ENCODE measurements at regions not wholly inside any gene's neighbourhood (a gene's known extent, or its start where the extent isn't known, plus 50 kb on each side); places are given as distances from the start of the nearest gene placed in this dataset.

DNA sequence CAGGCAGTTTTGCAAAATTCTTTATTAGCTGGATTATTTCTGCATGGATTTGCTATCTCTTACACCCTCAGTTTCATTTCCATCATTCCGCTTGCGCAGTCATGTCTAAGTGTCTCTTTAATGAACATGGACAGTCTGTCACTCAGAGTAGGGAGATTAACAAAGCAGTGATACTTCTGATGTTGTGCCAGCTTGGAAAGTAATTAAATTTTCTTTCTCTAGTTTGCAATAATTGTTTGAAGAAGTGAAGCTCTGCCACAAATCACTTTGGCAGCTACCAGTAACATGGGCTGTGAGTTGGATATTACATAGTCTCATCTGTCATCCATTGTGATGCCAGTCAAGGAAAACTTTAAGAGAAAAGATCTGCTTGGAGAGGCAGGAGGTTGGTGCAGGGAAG lies 324.8 kb upstream of the NWD2 start:
- H3K36me3 Mint-ChIP-seq (ENCODE audit: low read depth, unreplicated experiment): no peaks in the 10 kb centered on the region
- no peak overlapping the region for H3K4me2 ChIP-seq (ENCODE audit: low read length)
- H3K27me3 Mint-ChIP-seq (ENCODE audit: low read depth, unreplicated experiment): no peaks in the 10 kb centered on the region
- no peaks in the 10 kb centered on the region for H3K4me1 Mint-ChIP-seq (ENCODE audit: low read depth, unreplicated experiment)
- TF ChIP-seq CTCF (IDR thresholded peaks at IDR 0.05; ENCODE audit: insufficient read depth, low read depth, low read length): no peak
- TF ChIP-seq EZH2 (IDR thresholded peaks at IDR 0.05; ENCODE audit: insufficient read depth, low read length): no peak
- no peak overlapping the region for H3K9ac ChIP-seq (ENCODE audit: low read length)
- H3K9me3 ChIP-seq (ENCODE audit: insufficient read depth, low read depth, low read length): peaks cover 2% of the 10 kb centered on the region
- no peak overlapping the region for H3K27ac Mint-ChIP-seq (ENCODE audit: unreplicated experiment)
- no peak overlapping the region for H3K27ac ChIP-seq (ENCODE audit: low read depth, low read length)
- H3K27me3 ChIP-seq (ENCODE audit: insufficient read depth, low read length): no peaks in the 10 kb centered on the region
- FAIRE-seq (no peak), DNase-seq (ENCODE audit: low read depth) (no peak)
- H3K4me3 ChIP-seq (ENCODE audit: insufficient read depth, low read depth, low read length): no peak overlapping the region
- no peak overlapping the region for H3K4me3 Mint-ChIP-seq (ENCODE audit: unreplicated experiment)
- no peaks in the 10 kb centered on the region for H3K4me1 ChIP-seq (ENCODE audit: insufficient read depth, low read length)
- H3K36me3 ChIP-seq (ENCODE audit: insufficient read depth, low read length): no peaks in the 10 kb centered on the region
- no peaks in the 10 kb centered on the region for H3K79me2 ChIP-seq (ENCODE audit: insufficient read depth, low read length)
- no peak overlapping the region for H2AFZ ChIP-seq (ENCODE audit: low read depth, low read length)
- peaks cover 3% of the 10 kb centered on the region for H3K9me3 Mint-ChIP-seq (ENCODE audit: unreplicated experiment)
- no peaks in the 10 kb centered on the region for H4K20me1 ChIP-seq (ENCODE audit: insufficient read depth, low read length)

- no peak overlapping the region for H3K4me3 ChIP-seq (ENCODE audit: insufficient read depth, low read depth, low read length)
These were observed 322.9 kb upstream of the NWD2 start for GRCh38 chr4:36921476-36922216.

More at GRCh38 chr4:36921476-36922216, 322.9 kb upstream of the NWD2 start:
- Histone ChIP-seq H3K36me3 (ENCODE audit: insufficient read depth, low read length) (no peaks in the 10 kb centered on the region), H4K20me1 (ENCODE audit: insufficient read depth, low read length) (no peaks in the 10 kb centered on the region), H2AFZ (ENCODE audit: low read depth, low read length) (no peak overlapping the region), H3K27ac (ENCODE audit: low read depth, low read length) (no peak overlapping the region), H3K27me3 (ENCODE audit: insufficient read depth, low read length) (no peaks in the 10 kb centered on the region), H3K4me2 (ENCODE audit: low read length) (no peak overlapping the region), H3K79me2 (ENCODE audit: insufficient read depth, low read length) (no peaks in the 10 kb centered on the region), H3K9me3 (ENCODE audit: insufficient read depth, low read depth, low read length) (peaks cover 2% of the 10 kb centered on the region), H3K4me1 (ENCODE audit: insufficient read depth, low read length) (no peaks in the 10 kb centered on the region), H3K9ac (ENCODE audit: low read length) (no peak overlapping the region)
- Mint-ChIP-seq H3K4me3 (ENCODE audit: unreplicated experiment) (no peak overlapping the region), H3K4me1 (ENCODE audit: low read depth, unreplicated experiment) (no peaks in the 10 kb centered on the region), H3K27me3 (ENCODE audit: low read depth, unreplicated experiment) (no peaks in the 10 kb centered on the region), H3K9me3 (ENCODE audit: unreplicated experiment) (peaks cover 2% of the 10 kb centered on the region), H3K27ac (ENCODE audit: unreplicated experiment) (no peak overlapping the region), H3K36me3 (ENCODE audit: low read depth, unreplicated experiment) (no peaks in the 10 kb centered on the region)
- DNase-seq (ENCODE audit: low read depth) (no peak), FAIRE-seq (no peak)
- no peak for TF ChIP-seq EZH2 (IDR thresholded peaks at IDR 0.05; ENCODE audit: insufficient read depth, low read length)
- no peak for TF ChIP-seq CTCF (IDR thresholded peaks at IDR 0.05; ENCODE audit: insufficient read depth, low read depth, low read length)
